Peyer's patch (tissue), 4 donors: ENCODE measurements at regions not wholly inside any gene's neighbourhood (a gene's known extent, or its start where the extent isn't known, plus 50 kb on each side); places are given as distances from the start of the nearest gene placed in this dataset.

ENCODE experiments used
- DNase-seq, 3 donors: peaks; one replicate each; pipeline ENCODE4 v3.0.0-alpha.2; 2017 to 2019
- H3K27ac ChIP-seq, 4 donors: fragments of 200-600 bp; sonication (generic); one replicate each; pipeline ENCODE4 v1.5.1; 2016 to 2019
- H3K27me3 ChIP-seq, 2 donors: fragments of 200-600 bp; sonication (generic); one replicate each; pipeline ENCODE4 v1.5.1; 2019
- H3K36me3 ChIP-seq, 3 donors: fragments of 200-600 bp; sonication (generic); one replicate each; pipeline ENCODE4 v1.5.1; 2016 to 2019
- H3K4me1 ChIP-seq, 4 donors: fragments of 200-600 bp; sonication (generic); one replicate each; pipeline ENCODE4 v1.5.1; 2016 to 2019
- H3K4me3 ChIP-seq, 4 donors: fragments of 200-600 bp; sonication (generic); 1 replicate in 3 of 4; 2 replicates in 1 of 4; pipeline ENCODE4 v1.5.1; 2016 to 2019; ENCODE audit warnings: mild to moderate bottlenecking in 1 of 4
- H3K9me3 ChIP-seq, 4 donors: fragments of 200-600 bp; sonication (generic); one replicate each; pipeline ENCODE4 v1.5.1; 2016 to 2019; ENCODE audit warnings: mild to moderate bottlenecking in 1 of 4
- CTCF ChIP-seq, 6 experiments: fragments of 450-650 bp in 4 of 6; fragments of 200-600 bp in 2 of 6; sonication (generic) in 1 of 6; IDR thresholded peaks; one replicate each; pipeline ENCODE4 v1.5.1; 2017 to 2019; ENCODE audit warnings: antibody characterized with exemption in 6 of 6, mild to moderate bottlenecking in 3 of 6, moderate library complexity in 1 of 6
- POLR2A ChIP-seq, 2 donors: fragments of 450-650 bp; IDR thresholded peaks; one replicate each; pipeline ENCODE4 v1.5.1; 2017; ENCODE audit warnings: antibody characterized with exemption in 2 of 2, mild to moderate bottlenecking in 2 of 2, moderate library complexity in 2 of 2

- Histone ChIP-seq H3K4me3 (no peak overlapping the region), H3K27me3 (no peaks in the 10 kb centered on the region), H3K9me3 (no peaks in the 10 kb centered on the region), H3K36me3 (no peaks in the 10 kb centered on the region), H3K4me1 (peaks cover 0 to 7% (median 0%) of the 10 kb centered on the region in 4 donors), H3K27ac (peak overlapping the region in 1 of 4 donors; percentile 72)
- no peak for TF ChIP-seq CTCF (IDR thresholded peaks at IDR 0.05)
- no peak for TF ChIP-seq POLR2A (IDR thresholded peaks at IDR 0.05)
- DNase-seq = no peak
Measured at GRCh38 chr6:25028328-25028727, 92.6 kb upstream of the RIPOR2 start.

- no peak for DNase-seq
- Histone ChIP-seq H3K27me3 (no peaks in the 10 kb centered on the region), H3K36me3 (no peaks in the 10 kb centered on the region), H3K9me3 (no peaks in the 10 kb centered on the region), H3K4me1 (peaks cover 0 to 3% (median 0%) of the 10 kb centered on the region in 4 donors), H3K27ac (no peak overlapping the region), H3K4me3 (no peak overlapping the region)
- TF ChIP-seq POLR2A (IDR thresholded peaks at IDR 0.05) (no peak), CTCF (IDR thresholded peaks at IDR 0.05) (no peak)
Measured at GRCh38 chr6:25032934-25033333, 97.2 kb upstream of the RIPOR2 start.

GRCh38 chr6:25034431-25034921, 98.7 kb upstream of the RIPOR2 start:
- Histone ChIP-seq H3K27ac (peak overlapping the region; percentile 14 to 68 (median 58)), H3K4me3 (peak overlapping the region in 2 of 4 donors; percentile 26 to 33), H3K9me3 (no peaks in the 10 kb centered on the region), H3K36me3 (no peaks in the 10 kb centered on the region), H3K27me3 (no peaks in the 10 kb centered on the region), H3K4me1 (no peaks in the 10 kb centered on the region)
- DNase-seq = no peak
- TF ChIP-seq CTCF (IDR thresholded peaks at IDR 0.05) (no peak), POLR2A (IDR thresholded peaks at IDR 0.05) (no peak)

- peak overlapping the region; percentile 14 to 68 (median 58) for H3K27ac ChIP-seq
- H3K4me1 ChIP-seq = no peaks in the 10 kb centered on the region
- no peaks in the 10 kb centered on the region for H3K27me3 ChIP-seq
- no peaks in the 10 kb centered on the region for H3K36me3 ChIP-seq
- no peak for DNase-seq
- H3K9me3 ChIP-seq = no peaks in the 10 kb centered on the region
- no peak for TF ChIP-seq POLR2A (IDR thresholded peaks at IDR 0.05)
- TF ChIP-seq CTCF (IDR thresholded peaks at IDR 0.05) = no peak
- H3K4me3 ChIP-seq = peak overlapping the region in 3 of 4 donors; percentile 9 to 26 (median 25)
Measured at GRCh38 chr6:25035174-25035511, 99.4 kb upstream of the RIPOR2 start.

- H3K4me3 ChIP-seq = peak overlapping the region; percentile 8 to 26 (median 17)
- H3K4me1 ChIP-seq = peaks cover 0 to 2% (median 0%) of the 10 kb centered on the region in 4 donors
- TF ChIP-seq POLR2A (IDR thresholded peaks at IDR 0.05) (no peak), CTCF (IDR thresholded peaks at IDR 0.05) (no peak)
- peak in 1 of 3 donors; percentile 61 for DNase-seq
- H3K9me3 ChIP-seq = no peaks in the 10 kb centered on the region
- H3K27ac ChIP-seq = peak overlapping the region; percentile 14 to 68 (median 58)
- no peaks in the 10 kb centered on the region for H3K36me3 ChIP-seq
- H3K27me3 ChIP-seq = no peaks in the 10 kb centered on the region
Measured at GRCh38 chr6:25035512-25036435, 100.0 kb upstream of the RIPOR2 start.
